Ureter (tissue), 1 donor: ENCODE measurements at regions not wholly inside any gene's neighbourhood (a gene's known extent, or its start where the extent isn't known, plus 50 kb on each side); places are given as distances from the start of the nearest gene placed in this dataset.

Experiments used
- DNase-seq: peaks from one replicate; pipeline ENCODE4 v3.0.0-alpha.2; 2020; ENCODE audit warnings: low spot score
- donor health status: DM: yes; HTN: yes; CAD: no.

DNA sequence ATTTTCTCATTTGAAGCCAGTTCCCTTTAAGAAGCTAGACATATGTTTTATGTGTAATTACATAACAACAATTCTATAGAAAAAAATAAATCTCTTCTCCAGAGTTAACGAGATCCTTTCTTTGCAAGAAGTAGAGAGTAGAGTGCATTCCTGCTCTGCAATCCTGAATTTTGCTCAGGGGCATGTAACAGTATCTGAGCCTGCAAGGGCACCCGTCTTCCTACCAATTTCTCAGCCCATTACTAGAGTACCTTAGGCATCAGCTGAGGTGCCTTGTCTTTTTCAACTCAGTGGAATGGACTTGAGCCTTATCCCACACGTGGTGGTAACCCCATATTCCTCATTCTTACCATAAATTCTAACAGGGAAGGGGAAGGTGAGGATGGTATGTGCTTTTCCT, 205.9 kb downstream of the IKZF2 start:
- no peak for DNase-seq

DNA sequence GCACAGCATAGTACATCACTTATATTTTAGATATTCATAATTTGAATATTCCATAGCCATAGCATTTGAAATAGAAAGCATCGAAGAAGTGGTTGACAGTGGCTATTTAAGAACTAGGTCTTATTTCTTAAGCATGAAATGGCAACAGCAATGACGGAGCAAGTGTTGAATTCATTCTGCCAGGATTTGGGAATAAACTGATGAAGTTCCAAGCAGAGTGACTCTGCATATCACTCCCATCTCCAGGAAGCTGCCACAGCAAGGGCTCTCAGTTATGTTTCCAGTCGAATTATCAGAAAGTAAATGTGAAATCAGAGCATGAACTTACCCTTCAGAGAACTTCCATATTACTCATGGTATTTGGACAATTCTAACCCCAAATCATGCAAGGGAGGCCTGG, 208.1 kb downstream of the IKZF2 start:
- no peak for DNase-seq

DNA sequence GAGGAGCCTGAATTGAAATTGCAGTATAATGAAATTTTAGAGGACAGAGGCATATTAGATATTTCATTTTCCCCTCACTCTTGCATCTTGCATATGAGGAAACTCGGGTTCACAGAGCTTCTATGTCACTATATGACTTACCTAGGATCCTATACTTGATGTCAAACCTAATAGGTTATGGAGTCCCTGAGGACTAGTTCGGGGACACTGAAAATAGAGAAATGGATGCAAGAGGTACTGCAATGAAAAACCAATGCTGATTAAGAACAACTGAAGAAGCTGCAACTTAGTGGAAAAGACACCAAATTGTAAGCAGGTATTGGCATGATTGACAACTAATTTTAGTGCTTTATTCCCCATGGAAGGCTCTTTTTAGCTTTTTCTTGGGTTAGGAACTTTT, 210.1 kb downstream of the IKZF2 start:
- no peak for DNase-seq

DNA sequence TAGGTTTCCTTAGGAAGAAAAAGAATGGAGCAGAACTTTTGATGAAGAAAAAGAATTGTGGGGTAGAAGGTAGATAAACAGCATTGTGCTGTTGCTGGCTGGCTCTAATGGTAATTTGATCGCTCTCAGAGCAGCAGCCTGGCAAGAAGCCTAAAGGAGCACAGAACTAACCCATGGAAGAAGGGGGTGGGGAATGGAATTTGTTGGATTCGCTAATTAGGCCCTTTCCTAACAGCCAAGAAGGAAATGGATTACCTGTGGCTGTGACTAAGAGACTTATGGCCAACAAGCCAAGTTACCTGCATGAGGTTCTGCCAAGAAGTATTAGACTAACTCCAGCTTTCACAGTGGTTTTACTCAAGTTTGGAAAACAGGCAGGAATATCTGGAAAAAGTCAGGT, 210.6 kb downstream of the IKZF2 start:
- no peak for DNase-seq

DNA sequence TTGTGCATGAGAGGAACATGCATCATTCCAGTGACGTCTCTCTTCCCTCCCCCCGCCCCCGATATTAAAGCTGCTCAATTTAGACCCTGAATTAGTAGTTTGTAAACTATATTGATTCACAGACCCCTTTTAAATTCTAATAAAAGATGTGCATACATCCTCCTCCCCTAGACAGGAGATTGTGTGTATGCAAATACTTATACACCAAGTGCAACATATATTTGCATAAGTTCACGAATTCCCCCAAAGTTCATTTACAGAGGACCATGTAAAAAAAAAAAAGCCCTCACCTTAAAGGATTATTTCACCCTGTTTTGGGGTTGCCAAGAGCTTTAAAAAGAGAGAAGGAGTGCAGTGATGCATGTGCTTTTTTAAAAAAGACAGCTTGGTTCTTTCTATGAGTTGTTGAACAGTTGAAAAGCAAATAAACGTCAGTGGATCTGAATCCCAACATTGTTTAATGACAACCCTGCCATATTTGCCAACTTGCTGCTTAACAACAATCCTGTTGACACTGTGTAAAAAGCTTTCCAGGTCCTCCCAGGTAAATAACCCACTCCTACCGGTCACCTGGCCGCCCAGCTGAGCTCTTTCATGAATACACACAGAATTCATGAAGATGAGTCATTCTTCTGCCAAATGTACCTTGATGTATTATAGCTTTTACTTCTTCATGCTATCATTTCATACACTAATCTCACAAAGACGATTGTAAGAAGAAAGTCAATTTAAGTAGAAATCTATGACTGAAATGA, 211.5 kb downstream of the IKZF2 start:
- peak; percentile 54 for DNase-seq

DNA sequence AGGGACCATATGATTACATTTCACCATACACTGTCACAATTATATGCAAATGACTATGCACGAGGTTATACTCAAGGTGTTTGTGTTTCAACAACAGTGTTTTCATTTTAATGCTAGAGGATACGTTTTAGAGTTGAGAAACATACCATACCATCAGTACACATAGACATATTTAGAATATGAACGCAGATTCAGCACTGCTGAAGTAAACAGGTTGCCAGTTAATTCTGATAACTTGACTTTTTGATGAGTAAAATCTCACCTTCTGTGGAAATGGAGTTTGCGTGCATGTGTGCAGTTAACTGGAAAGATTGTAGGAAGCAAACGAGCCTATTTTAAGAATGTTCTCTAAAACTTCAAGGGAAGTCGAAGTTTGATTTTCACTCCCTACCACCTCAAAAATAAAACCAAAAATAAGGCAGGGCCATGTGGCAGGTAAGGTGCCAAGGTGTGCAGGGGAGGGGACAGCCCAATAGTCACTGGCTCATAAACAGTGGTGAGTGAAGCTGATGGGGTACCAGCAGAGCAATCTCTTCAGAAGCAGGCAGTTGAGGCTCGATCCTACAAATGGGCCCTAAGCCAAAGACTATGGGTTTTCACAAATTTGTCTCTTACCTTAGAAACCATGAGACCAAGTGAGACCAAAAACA, 213.1 kb downstream of the IKZF2 start:
- DNase-seq = no peak

DNA sequence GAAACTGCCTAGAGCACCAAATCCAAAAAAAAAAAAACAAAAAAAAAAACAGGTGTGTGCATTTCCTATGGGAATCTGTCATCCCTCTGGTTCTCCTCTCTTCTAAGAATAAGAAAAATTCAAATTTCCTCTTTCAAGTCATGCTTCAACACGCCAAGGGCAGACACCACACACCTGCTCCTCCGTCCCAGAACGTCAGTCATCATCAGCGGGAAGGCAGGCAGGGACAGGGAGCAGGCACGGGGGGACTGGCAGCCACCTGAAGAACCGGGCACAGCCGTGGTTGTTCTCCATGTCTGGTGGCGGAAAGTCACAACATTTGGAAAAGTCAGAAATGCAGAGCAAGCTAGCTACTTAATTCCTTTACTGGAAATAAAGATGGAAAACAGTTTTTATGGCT, 214.8 kb downstream of the IKZF2 start:
- DNase-seq = peak; percentile 48

DNA sequence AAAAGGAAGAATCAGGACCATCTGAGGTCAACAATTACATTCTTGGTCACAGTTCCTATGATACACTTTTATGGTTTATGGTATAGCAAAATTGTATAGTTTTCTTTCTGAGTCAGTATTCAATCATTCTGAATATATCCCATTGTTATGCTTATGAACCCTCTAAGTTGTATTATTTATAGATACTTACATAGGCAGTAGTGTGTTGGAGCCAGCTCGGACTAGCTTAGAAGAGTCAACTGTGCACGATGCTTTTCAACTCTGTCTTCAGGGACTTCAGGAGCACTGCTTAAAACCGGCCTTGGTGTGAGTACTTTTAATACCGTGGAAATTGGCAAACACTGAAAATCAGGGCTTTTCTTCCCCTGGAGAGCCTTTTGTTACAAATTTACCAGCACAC, 215.7 kb downstream of the IKZF2 start:
- no peak for DNase-seq

DNA sequence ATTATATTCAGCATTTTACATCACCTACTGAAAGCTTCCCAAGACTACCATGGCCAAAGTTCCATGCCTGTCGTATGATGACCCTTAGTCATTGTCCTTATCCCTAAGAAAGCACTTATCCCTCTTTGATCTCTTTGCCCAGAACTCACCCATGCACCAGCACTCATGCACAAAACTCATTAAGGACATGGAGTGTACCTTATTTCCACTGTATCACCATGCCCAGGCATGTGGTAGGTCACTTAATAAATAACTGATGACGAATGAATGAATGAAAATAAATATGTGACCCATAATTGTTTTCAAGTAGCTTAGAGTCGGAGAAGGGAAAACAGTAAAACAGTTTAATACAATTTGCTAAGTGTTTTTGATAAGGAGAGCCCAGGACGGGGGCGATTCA, 220.1 kb downstream of the IKZF2 start:
- no peak for DNase-seq

DNA sequence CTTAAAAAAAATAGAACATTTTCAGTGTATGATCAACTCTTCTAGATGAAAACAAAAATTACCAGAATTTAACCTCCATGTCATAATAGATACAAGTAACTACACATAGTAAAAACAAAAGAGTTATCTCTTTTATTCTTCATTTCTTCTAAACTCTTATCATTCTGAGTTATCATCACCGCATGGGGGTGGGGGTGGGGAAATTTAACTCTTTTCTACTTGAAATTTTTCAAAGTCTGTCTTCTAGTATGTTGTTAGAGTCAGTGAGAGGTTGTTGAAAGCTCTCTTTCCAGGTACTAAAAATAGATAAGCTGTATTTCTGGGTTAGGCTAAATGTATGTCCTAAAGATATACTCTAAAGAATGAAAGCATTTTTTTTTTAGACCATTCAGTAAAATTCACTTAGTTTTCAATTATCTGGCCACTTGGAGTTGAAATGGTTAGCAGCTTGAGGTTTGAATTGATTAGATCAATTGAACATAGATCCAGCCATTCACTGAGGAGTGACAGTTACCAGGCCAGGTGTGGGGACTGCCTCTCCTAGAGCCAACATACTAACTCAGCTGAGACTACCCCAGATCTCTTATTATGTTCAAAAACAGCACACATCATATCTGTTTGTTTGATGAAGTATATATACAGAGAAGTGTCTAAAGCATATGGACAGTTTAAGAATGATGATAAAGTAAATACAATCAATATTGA, 220.7 kb downstream of the IKZF2 start:
- DNase-seq = no peak

DNA sequence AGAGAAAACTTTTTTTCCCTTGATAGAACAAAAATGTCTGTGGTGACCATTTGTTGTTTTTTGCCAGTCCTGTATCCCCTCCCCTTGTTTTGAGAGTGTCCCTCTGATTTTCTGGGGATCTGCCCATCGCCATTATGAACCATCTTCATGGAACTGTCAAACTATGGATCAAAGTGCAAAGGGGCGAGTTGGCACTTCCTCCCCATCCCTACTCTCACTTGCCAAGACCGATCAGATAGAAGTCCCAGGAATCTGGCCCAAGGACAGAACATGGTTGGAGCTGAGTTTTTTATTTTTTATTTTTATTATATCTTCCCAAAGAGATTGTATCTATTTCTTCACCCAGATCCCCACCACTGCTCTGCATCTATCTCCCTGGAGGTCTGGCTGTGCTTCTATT, 221.4 kb downstream of the IKZF2 start:
- no peak for DNase-seq

DNA sequence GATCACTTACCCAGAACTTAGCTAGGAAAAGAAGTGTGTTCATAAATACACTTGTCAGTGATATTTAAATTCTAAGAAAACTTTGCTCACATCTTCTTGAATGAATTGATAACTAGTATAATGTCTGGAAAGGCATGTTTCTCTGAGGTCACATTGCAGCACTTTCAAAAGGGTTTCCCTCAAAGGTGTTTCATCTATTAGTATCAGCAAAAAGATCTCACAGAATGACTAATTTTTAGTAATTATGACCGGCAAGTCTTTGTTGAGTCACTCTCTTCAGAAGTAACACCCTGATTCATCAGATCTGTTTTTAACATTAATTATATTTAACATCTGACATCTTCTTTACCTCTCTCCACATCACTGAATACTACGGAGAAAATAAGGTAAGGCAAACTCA, 222.3 kb downstream of the IKZF2 start:
- DNase-seq = no peak

DNA sequence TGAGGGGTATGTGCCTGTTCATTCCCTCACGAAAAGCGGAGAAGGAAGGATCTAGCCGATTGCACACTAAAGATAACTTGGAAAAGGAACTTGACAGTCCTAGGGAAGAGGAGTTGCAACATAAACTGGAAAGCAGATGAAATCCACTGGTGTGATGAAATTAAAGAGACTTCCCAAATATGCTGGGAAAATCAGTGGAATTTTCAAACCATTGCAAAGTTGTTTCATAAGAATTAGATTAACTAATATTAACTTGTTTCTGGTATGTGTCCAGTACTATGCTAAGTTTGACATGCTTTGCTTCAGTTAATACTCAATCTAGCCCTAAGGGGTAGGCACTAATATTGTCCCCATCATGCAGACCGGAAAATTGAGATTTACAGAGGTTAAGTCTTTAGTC, 222.7 kb downstream of the IKZF2 start:
- DNase-seq = no peak

DNA sequence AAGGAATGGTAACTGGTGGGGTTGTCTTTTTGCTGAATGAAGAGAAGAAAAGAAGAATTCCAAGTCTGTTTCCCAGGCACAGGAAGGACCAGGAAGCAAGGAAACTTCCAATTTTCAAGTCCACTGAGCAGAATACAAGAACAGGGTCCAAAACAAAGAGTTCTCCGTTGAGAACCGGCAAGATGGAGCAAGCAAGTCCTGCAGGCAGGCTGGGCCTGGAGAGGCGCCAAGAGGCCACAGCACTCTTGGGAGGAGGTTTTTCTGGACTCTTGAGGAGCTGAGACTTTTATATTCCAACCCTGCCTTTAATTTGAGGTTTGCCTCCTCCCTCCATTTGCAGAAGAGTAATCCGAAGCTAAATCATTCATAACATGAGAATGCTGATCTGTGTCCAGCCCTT, 224.5 kb downstream of the IKZF2 start:
- no peak for DNase-seq

DNA sequence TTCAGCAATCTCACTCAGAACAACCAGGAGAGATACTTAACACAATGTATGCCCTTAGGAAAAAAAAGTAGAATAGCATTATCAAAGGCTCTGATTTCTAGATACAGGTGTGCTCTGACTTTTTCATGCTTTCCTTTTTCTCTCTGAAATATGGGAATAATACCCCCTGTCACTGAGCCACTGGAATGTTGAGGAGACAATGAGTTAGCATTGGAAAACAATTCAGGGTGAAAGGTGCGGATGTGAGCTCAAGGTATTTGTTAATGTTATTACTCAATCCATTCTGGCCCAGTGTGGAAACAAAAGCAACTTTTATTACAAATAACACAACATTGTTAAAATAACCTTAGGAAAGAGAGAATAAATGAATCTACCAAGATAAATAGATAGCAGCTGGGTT, 228.0 kb downstream of the IKZF2 start:
- DNase-seq = no peak

DNA sequence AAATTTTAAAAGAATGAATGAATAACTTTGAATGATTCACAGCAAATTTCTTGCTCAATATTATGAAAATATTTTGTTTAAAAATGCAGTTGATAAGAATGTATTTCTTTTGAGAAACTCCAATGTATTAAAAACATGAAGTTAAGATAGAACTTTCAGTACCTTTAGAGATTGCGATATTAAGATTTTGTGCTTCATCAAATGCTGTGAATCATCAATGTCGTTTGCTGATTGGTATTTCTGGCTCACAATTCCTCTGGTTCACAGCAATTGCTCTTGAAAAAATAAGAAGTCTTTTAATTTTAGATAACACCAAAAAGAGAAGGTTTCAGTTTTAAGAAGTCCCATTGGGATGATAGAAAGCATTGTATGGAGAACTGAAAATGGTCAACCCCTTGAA, 228.7 kb downstream of the IKZF2 start:
- DNase-seq = no peak

DNA sequence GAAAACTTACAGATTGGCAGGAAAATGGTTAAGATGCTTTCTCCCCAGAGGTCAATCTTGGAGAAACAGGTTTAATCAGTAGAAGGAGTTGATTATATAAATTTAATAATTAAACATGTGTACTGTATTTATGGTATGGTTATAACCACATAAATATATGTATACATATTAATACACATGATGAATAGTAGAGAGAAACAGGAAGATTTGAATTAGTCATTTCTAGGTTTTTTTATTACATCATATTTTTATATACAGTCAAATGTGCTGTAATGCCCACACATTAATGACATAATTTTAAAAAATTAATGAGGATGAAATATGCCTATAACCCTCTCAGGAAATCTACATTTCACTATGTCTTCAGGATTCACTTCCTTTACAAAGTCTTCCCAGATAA, 229.7 kb downstream of the IKZF2 start:
- DNase-seq = no peak

DNA sequence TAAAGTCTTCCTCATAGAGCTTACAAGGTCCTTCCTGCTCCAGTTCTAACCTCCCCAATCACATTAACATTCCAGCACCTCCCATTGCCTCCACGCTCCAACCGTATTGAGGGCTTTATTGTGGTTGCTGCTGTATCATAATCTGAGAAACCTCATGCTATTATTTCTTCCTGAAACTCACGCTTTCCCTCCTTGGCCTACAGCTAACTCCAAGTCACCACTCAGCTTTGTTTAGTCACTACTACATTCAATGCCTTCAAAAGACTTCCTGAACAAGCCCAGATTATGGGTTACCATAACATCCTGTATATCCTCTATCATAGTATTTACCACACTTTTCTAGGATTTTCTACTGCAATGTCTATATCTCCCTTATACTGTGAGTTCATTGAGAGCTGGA, 230.4 kb downstream of the IKZF2 start:
- DNase-seq = no peak

DNA sequence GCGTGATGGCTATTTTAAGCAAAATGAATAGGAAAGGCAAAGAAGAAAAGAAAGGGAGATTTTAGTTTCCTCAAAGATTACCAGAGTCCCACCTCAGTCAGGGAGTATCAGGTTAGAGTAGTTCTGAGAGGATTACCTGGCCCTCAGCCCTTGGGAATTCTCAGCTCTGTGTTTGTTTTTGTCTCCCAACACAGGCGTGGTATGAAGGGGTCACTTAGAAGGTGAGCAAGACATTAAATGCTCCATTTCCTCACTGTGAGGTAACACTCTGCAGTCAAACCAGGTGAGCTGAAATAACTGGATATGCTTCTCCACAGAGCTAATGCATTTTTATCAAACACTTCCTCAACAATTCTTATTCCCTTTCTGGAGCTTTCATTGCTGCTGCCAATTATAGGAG, 232.2 kb downstream of the IKZF2 start:
- no peak for DNase-seq

DNA sequence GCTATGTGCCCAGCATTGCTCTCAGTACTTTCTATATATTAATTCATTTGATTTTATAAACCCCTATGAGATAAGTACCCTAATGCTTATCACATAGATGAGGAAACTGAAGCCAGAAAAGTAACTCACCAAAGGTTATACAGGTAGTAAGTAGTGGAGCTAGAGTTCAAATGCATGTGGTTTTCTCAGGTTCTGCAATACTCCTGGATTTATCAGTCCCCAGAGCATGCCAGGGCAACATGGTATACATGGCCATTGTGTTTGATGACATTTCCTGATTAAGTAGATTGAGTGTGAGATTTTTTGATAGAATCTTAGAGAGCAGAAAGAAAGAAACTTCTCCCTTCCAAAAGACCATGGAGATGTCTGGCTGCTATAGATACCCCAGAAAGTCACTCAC, 233.1 kb downstream of the IKZF2 start:
- DNase-seq = no peak

DNA sequence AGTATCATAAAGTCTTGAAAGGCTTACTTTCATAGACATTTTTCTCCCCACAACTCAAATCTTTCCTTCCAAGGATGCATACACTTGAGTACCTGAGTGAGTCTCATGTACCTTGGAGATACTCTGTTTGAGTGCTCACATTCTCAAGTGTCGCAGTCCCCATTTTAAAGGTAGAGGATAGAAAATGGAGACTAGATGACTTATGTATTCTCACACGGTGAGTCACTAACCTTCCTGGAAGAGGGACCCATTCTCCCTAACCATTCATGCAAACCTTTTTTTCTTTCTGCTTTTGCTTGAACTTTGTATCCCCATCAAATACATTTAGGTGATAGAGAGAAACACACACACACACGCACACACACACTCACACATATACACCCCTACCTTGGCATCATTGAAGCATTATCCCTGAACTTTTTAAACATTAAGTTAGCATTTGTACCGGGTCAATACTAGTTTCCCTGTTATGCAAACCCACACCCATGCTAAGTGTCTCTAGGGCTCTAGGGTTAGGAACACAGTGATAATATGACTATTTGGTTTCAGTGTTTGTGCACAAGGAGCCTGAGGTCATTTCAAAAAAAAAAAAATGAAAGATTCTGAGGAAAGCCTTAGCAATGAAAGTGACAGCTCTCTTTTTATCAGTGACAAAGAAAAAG, 236.2 kb downstream of the IKZF2 start:
- DNase-seq = no peak

DNA sequence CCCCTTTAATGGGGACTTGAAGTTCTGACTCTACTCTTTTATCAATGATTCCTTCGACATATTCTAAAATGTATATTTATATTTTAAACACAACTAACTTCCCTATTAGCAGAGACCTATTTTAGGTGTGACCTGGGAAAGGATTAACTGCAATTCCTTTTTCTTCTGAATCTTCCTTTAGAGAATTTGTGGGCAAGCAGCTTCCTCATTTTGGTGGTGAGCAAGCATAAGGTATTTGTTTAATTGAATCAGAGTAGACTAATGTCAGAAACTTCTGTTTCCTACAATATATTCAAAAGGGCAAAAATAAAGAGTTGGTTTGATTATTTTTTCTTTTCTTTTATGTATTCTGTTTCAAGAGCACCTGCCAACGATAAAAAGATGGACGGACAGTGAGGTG, 237.0 kb downstream of the IKZF2 start:
- DNase-seq = no peak
